Activated T-cell treated with anti-CD3 and anti-CD28 coated beads for 24 hours (primary cell): ENCODE measurements at regions not wholly inside any gene's neighbourhood (a gene's known extent, or its start where the extent isn't known, plus 50 kb on each side); places are given as distances from the start of the nearest gene placed in this dataset.
"Not testable (repeated sequence)": the region's sequence is repeated elsewhere in the genome, so short reads cannot be mapped to it uniquely, and the experiment has no call there.

Experiments used
- DNase-seq: peaks from one replicate; pipeline ENCODE4 v3.0.0-alpha.2; 2020; ENCODE audit warnings: low read depth

- DNase-seq, result no peak
These were observed 78.9 kb upstream of the FLT1 start for GRCh38 chr13:28573595-28574373.

GRCh38 chr13:28572871-28573270 lies 77.9 kb upstream of the FLT1 start:
- no peak for DNase-seq

GRCh38 chr13:28570356-28570755 lies 75.4 kb upstream of the FLT1 start:
- not testable (repeated sequence) for DNase-seq

- DNase-seq, result no peak
These were observed 75.0 kb upstream of the FLT1 start for GRCh38 chr13:28569886-28570285.

GRCh38 chr13:28568286-28568685 lies 73.4 kb upstream of the FLT1 start:
- no peak for DNase-seq

GRCh38 chr13:28566891-28567290 lies 72.0 kb upstream of the FLT1 start:
- DNase-seq, result no peak

GRCh38 chr13:28566283-28566682 lies 71.4 kb upstream of the FLT1 start:
- DNase-seq, result no peak

- no peak for DNase-seq
These were observed 69.1 kb upstream of the FLT1 start for GRCh38 chr13:28564030-28564429.

- DNase-seq, result no peak
These were observed 68.7 kb upstream of the FLT1 start for GRCh38 chr13:28563609-28564008.

GRCh38 chr13:28560612-28561011 lies 65.7 kb upstream of the FLT1 start:
- DNase-seq, result no peak

- DNase-seq, result no peak
These were observed 64.8 kb upstream of the FLT1 start for GRCh38 chr13:28559636-28560259.

GRCh38 chr13:28558567-28558966 lies 63.6 kb upstream of the FLT1 start:
- no peak for DNase-seq

- DNase-seq, result no peak
These were observed 63.0 kb upstream of the FLT1 start for GRCh38 chr13:28557725-28558520.

- no peak for DNase-seq
These were observed 60.2 kb upstream of the FLT1 start for GRCh38 chr13:28555096-28555495.

GRCh38 chr13:28553971-28554370 lies 59.0 kb upstream of the FLT1 start:
- no peak for DNase-seq

- no peak for DNase-seq
These were observed 57.4 kb upstream of the FLT1 start for GRCh38 chr13:28552288-28552687.

GRCh38 chr13:28551498-28551895 lies 56.6 kb upstream of the FLT1 start:
- no peak for DNase-seq

GRCh38 chr13:28550721-28551497 lies 56.0 kb upstream of the FLT1 start:
- no peak for DNase-seq

- DNase-seq, result no peak
These were observed 55.2 kb upstream of the FLT1 start for GRCh38 chr13:28550091-28550490.

GRCh38 chr13:28548872-28549271 lies 53.9 kb upstream of the FLT1 start:
- DNase-seq, result no peak

- no peak for DNase-seq
These were observed 53.5 kb upstream of the FLT1 start for GRCh38 chr13:28548468-28548867.
